K562 (cell line): ENCODE measurements at regions not wholly inside any gene's neighbourhood (a gene's known extent, or its start where the extent isn't known, plus 50 kb on each side); places are given as distances from the start of the nearest gene placed in this dataset.

ENCODE experiments used
- ATAC-seq: fragments of 200-7000 bp; cut with Tn5 transposase; 3 replicates; pipeline ENCODE4 v1.9.1; 2020; ENCODE audit warnings: moderate library complexity
- BruUV-seq: library from RNA; stranded (reverse); fragments of 400-500 nt; replicated peaks from 2 replicates; lab custom pipeline; 2021; lab: Mats Ljungman, UMichigan
- CTCF ChIA-PET: fragments of 300-600 bp; formaldehyde crosslinking; extraction: SDS; loops from one replicate; lab custom pipeline; 2021; ENCODE audit warnings: low intra/inter-chr PET ratio; lab: Yijun Ruan, JAX
- POLR2A ChIA-PET: fragments of 300-600, 350-650 bp; sonication (Branson Sonifier 250); formaldehyde crosslinking; extraction: SDS; loops from one replicate; lab custom pipeline; 2021; ENCODE audit warnings: antibody characterized with exemption, inconsistent platforms; lab: Yijun Ruan, JAX
- DNase-seq, 4 experiments: peaks; one replicate each; pipeline versions ENCODE4 v3.0.0 to v3.0.0-alpha.2; 2011 to 2018; ENCODE audit warnings: low spot score in 3 of 4, mixed read lengths in 3 of 4; ENCODE audit errors: extremely low read depth in 1 of 4
- FAIRE-seq: peaks from 2 replicates; lab custom pipeline; 2011; peaks lifted over from hg19 to GRCh38; lab: Jason Lieb, UNC
- H2AFZ ChIP-seq: 2 replicates; pipeline ENCODE4 v1.6.0; 2011; ENCODE audit warnings: low read depth, low read length, control low read depth, inconsistent platforms
- H3K27ac ChIP-seq: fragments of 200-600 bp; 3 replicates; pipeline ENCODE4 v1.8.0; 2011; ENCODE audit warnings: low read depth, mild to moderate bottlenecking, control low read depth, inconsistent platforms, low read length, moderate library complexity, mixed read lengths; ENCODE audit errors: extremely low read depth
- H3K27me3 ChIP-seq, 2 experiments: fragments of 300-600 bp in 1 of 2; 2 replicates in 1 of 2; 3 replicates in 1 of 2; pipeline versions ENCODE4 v1.6.0 to v1.8.0; 2011; ENCODE audit warnings: inconsistent platforms in 2 of 2, low read length in 2 of 2, mild to moderate bottlenecking in 1 of 2, mixed read lengths in 1 of 2, moderate library complexity in 1 of 2; ENCODE audit not compliant: control insufficient read depth in 2 of 2, insufficient read depth in 2 of 2
- H3K36me3 ChIP-seq: fragments of 300-600 bp; 3 replicates; pipeline ENCODE4 v1.8.0; 2011; ENCODE audit warnings: mild to moderate bottlenecking, low read length, inconsistent platforms; ENCODE audit not compliant: control insufficient read depth, insufficient read depth
- H3K4me1 ChIP-seq, 2 experiments: fragments of 200-600 bp in 1 of 2; replicated peaks in 1 of 2; 2 replicates in 1 of 2; 3 replicates in 1 of 2; pipeline versions ENCODE4 v1.5.1 to v1.8.0; 2011; ENCODE audit warnings: inconsistent platforms in 2 of 2, low read length in 2 of 2, mild to moderate bottlenecking in 1 of 2, mixed read lengths in 1 of 2, moderate library complexity in 1 of 2; ENCODE audit not compliant: control insufficient read depth in 2 of 2, insufficient read depth in 2 of 2
- H3K4me2 ChIP-seq: 2 replicates; pipeline ENCODE4 v1.6.1; 2011; ENCODE audit warnings: low read length, control low read depth, inconsistent platforms, mixed read lengths; ENCODE audit not compliant: insufficient read depth
- H3K4me3 ChIP-seq: fragments of 200-600 bp; sonication (generic), shearing (Covaris generic); 2 replicates; pipeline ENCODE4 v1.5.1; 2016; ENCODE audit warnings: control low read depth, inconsistent platforms
- H3K79me2 ChIP-seq: fragments of 200-600 bp; 3 replicates; pipeline ENCODE4 v1.8.0; 2011; ENCODE audit warnings: low read length, inconsistent platforms; ENCODE audit not compliant: control insufficient read depth, insufficient read depth
- H3K9ac ChIP-seq, 2 experiments: 2 replicates each; pipeline versions ENCODE4 v1.6.0 to v1.6.1; 2011; ENCODE audit warnings: low read depth in 2 of 2, low read length in 2 of 2, control low read depth in 1 of 2, inconsistent platforms in 1 of 2, mild to moderate bottlenecking in 1 of 2, mixed read lengths in 1 of 2; ENCODE audit not compliant: insufficient read depth in 1 of 2
- H3K9me1 ChIP-seq: one replicate; pipeline ENCODE4 v1.6.0; 2011; ENCODE audit warnings: inconsistent platforms, mild to moderate bottlenecking, low read length, moderate library complexity; ENCODE audit not compliant: control insufficient read depth, insufficient read depth
- H3K9me3 ChIP-seq: replicated peaks from 2 replicates; pipeline ENCODE4 v1.5.1; 2011; ENCODE audit warnings: low read depth, low read length, inconsistent platforms; ENCODE audit not compliant: control insufficient read depth, insufficient read depth
- H4K20me1 ChIP-seq: replicated peaks from 2 replicates; pipeline ENCODE4 v1.6.1; 2011; ENCODE audit warnings: low read length, inconsistent platforms, mixed read lengths; ENCODE audit not compliant: control insufficient read depth, insufficient read depth
- FOXK1 ChIP-seq: sonication (generic); formaldehyde crosslinking; IDR thresholded peaks from 2 replicates; pipeline ENCODE4 v1.8.0; 2022; ENCODE audit warnings: missing genetic modification reagents, mild to moderate bottlenecking, borderline replicate concordance
- FOXO4 ChIP-seq: fragments of 450-650 bp; formaldehyde crosslinking; IDR thresholded peaks from 2 replicates; pipeline ENCODE4 v1.4.0; 2020; ENCODE audit warnings: mild to moderate bottlenecking, moderate library complexity
- HNRNPK ChIP-seq: fragments of 200-400 bp; formaldehyde crosslinking; IDR thresholded peaks from one replicate; pipeline ENCODE4 v1.6.1; 2018; ENCODE audit warnings: mild to moderate bottlenecking, low read depth, low read length; ENCODE audit not compliant: poor library complexity, severe bottlenecking
- MECOM ChIP-seq: fragments of 250-450 bp; sonication (Bioruptor Pico); IDR thresholded peaks from 2 replicates; pipeline ENCODE4 v1.8.0; 2022; ENCODE audit warnings: inconsistent platforms
- NCOA1 ChIP-seq: fragments of 450-650 bp; IDR thresholded peaks from 2 replicates; pipeline ENCODE4 v1.6.1; 2016; ENCODE audit warnings: low read depth
- NR0B1 ChIP-seq: fragments of 450-650 bp; IDR thresholded peaks from one replicate; pipeline ENCODE4 v1.6.1; 2018; ENCODE audit warnings: mild to moderate bottlenecking, moderate library complexity; ENCODE audit not compliant: partially characterized antibody
- RBM14 ChIP-seq: fragments of 200-400 bp; formaldehyde crosslinking; IDR thresholded peaks from 2 replicates; pipeline ENCODE4 v1.6.1; 2018; ENCODE audit warnings: low read depth, mild to moderate bottlenecking, low read length, moderate library complexity, borderline replicate concordance; ENCODE audit not compliant: insufficient read depth
- RERE ChIP-seq: sonication (generic); formaldehyde crosslinking; IDR thresholded peaks from 2 replicates; pipeline ENCODE4 v1.8.0; 2023; ENCODE audit warnings: missing genetic modification reagents, mild to moderate bottlenecking, borderline replicate concordance
- SMAD2 ChIP-seq: fragments of 150-350 bp; IDR thresholded peaks from 2 replicates; pipeline ENCODE4 v1.6.1; 2014; ENCODE audit warnings: low read depth, mild to moderate bottlenecking, low read length
- STAT6 ChIP-seq: sonication (generic); formaldehyde crosslinking; IDR thresholded peaks from 2 replicates; pipeline ENCODE4 v1.8.1; 2023; ENCODE audit warnings: mild to moderate bottlenecking, missing genetic modification reagents
- ZNF444 ChIP-seq: fragments of 250-450 bp; sonication (Bioruptor Pico); IDR thresholded peaks from 2 replicates; pipeline ENCODE4 v1.4.0; 2020; ENCODE audit warnings: mild to moderate bottlenecking, moderate library complexity
- ZNF717 ChIP-seq: fragments of 250-450 bp; sonication (Bioruptor Pico); IDR thresholded peaks from 2 replicates; pipeline ENCODE4 v1.5.0; 2021
- whole genome bisulfite sequencing: fragments of 100-300 bp; shearing (Covaris generic); methylation state at CpG from one replicate; pipeline ENCODE4 v1.1.6; 2016; ENCODE audit warnings: low coverage, mixed read lengths; ENCODE audit not compliant: insufficient coverage; ENCODE audit errors: missing lambda C conversion rate; 5-methylcytosine and 5-hydroxymethylcytosine counted together
- in situ Hi-C: fragments of 300-500 bp; cut with MboI; formaldehyde crosslinking; loops from 4 replicates; pipeline ENCODE4 v1.15.0; 2018; ENCODE audit warnings: inconsistent platforms, mixed read lengths
- intact Hi-C: fragments of 100-400 bp; cut with micrococcal nuclease; formaldehyde crosslinking; loops from 2 replicates; pipeline ENCODE4 v1.14.2; 2022

GRCh38 chr4:31598639-31599038, 878.5 kb downstream of the PCDH7 start:
- Histone ChIP-seq H3K4me3 (no peak overlapping the region), H3K9ac (no peak overlapping the region), H3K9me3 (no peaks in the 10 kb centered on the region; the same call in none of the 2 replicates), H3K36me3 (no peaks in the 10 kb centered on the region), H4K20me1 (no peaks in the 10 kb centered on the region), H3K27ac (no peak overlapping the region), H3K9me1 (no peaks in the 10 kb centered on the region), H2AFZ (no peak overlapping the region), H3K79me2 (no peaks in the 10 kb centered on the region), H3K4me1 (no peaks in the 10 kb centered on the region), H3K4me2 (no peak overlapping the region), H3K27me3 (no peaks in the 10 kb centered on the region)
- FAIRE-seq (no peak), ATAC-seq (no peak), DNase-seq (no peak)
- WGBS, result 0% methylated on average over 3 of the region's 3 CpGs
- intact Hi-C loops (no loop called here), in situ Hi-C loops (no loop called here)
- POLR2A ChIA-PET, result no interaction called here
- CTCF ChIA-PET, result no interaction called here
- BruUV-seq, result no TSS peak
- TF ChIP-seq NR0B1 (no peak), MECOM (no peak), FOXK1 (CRISPR knock-in tag) (no peak), STAT6 (CRISPR knock-in tag) (no peak), ZNF717 (no peak), NCOA1 (no peak), RERE (CRISPR knock-in tag) (no peak), FOXO4 (CRISPR knock-in tag) (no peak), ZNF444 (CRISPR knock-in tag) (no peak), SMAD2 (no peak), RBM14 (no peak), HNRNPK (no peak)
